Brain pericyte (primary cell): ENCODE measurements at regions not wholly inside any gene's neighbourhood (a gene's known extent, or its start where the extent isn't known, plus 50 kb on each side); places are given as distances from the start of the nearest gene placed in this dataset.
"Not testable (repeated sequence)": the region's sequence is repeated elsewhere in the genome, so short reads cannot be mapped to it uniquely, and the experiment has no call there.

Experiments used
- DNase-seq: peaks from one replicate; pipeline ENCODE4 v3.0.0-alpha.2; 2012; ENCODE audit warnings: low read depth, low spot score

DNA sequence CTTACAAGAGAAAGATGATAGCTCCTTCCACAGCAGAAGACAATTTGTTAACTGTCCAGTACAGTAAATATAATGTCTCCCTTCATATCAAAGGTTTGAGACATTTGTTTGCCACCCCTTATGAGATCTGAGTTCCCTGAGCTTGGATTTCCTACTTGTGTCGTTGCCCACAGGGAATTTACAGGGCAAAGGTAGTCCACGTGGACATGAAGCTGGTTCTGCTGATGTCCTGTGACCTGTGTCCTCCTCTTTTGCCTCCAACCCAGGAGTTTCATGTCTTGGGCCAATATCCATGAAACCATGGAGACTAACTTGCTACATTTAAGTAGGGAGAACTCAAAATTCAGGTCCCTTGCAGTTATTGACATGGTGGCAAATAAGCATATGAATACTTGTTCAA is 172.2 kb upstream of the KCTD7 start:
- DNase-seq, result not testable (repeated sequence)

DNA sequence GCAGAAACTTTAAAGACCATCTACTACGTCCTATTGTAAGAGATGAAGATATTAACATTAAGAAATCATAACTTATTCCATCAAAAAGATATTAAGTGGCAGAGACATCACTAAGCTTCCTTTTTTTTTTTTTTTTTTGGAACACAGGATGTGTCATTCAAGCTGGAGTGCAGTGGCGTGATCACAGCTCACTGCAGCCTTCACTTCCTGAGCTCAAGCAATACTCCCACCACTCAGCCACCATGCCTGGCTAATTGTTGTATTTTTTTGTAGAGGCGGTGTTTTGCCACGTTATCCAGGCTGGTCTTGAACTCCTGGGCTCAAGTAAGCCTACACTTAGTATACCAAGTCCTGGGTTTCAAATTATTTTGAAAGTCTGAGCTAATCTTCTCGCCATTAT is 169.7 kb upstream of the KCTD7 start:
- not testable (repeated sequence) for DNase-seq

DNA sequence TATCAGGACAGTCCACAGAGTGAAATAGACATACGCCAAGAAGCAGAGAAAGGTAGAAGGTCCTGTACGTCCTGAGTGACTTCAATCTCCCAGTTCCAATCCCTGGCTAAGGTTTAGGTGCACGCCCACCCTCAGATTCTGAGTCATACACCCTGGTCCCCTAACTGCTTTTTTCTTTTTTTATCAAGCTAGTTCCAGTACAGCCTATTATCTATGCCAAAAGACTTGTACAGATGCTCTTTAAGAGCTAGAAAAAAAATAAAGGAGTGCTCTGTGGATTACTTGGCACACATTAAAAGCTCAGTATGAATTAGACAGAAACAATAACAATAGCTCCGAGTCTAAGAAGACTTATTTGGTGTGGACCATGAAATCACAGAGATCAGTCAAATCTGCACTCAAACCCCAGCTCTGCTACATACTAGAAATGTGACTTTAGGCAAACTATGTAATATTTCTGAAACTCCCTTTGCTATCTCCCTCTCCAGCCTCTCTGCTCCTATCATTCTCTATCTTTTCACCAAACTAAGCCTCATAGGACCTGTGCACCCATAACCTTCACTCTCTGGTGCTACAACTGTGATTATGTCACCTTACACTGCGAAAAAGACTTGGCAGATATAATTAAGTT is 168.8 kb upstream of the KCTD7 start:
- DNase-seq, result not testable (repeated sequence)

DNA sequence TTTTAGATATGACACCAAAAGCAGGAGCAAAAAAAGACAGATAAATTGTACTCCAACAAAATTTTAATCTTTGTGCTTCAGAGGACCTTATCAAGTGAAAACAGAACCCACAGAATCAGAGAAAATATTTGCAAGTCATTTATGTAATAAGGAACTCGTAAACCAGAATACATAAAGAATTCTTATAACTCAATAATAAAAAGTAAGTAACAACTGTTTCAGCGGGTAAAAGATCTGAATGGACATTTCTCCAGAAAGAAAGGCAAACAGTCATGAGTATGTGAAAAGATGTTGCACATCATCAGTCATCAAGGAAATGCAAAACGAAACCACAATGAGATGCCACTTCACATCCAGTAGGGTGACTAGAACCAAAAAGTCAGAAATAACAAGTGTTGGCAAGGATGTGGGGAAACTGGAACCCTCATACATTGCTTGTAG is 167.7 kb upstream of the KCTD7 start:
- no peak for DNase-seq

DNA sequence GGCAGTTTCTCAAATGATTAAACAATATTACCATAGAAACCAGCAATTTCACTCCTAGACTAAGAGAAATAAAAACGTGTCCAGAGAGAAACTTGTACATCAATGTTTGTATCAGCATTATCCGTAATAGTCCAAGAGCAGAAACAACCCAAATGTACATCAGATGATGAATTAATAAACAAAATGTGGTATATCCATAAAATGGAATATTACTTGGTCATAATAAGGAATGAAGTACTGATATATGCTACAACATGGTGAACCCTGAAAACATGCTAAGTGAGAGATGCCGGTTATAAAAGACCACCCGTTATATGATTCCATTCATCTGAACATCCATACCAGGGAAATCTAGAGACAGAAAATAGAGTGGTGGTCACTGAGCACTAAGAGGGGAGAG is 167.3 kb upstream of the KCTD7 start:
- DNase-seq, result not testable (repeated sequence)

DNA sequence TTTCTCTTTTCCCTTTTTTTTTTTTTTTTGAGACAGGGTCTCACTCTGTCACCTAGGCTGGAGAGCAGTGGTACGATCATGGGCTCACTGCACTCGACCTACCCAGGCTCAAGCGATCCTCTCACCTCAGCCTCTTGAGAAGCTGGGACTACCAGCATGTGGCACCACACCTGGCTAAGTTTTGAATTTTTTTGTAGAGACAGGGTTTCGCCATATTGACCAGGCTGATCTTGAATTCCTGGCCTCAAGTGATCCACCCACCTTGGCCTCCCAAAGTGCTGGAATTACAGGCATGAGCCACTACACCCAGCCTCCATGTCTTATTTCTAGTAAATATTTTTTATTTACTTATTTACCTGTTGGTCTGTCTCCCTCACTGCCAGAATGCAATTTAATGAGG is 165.8 kb upstream of the KCTD7 start:
- not testable (repeated sequence) for DNase-seq

DNA sequence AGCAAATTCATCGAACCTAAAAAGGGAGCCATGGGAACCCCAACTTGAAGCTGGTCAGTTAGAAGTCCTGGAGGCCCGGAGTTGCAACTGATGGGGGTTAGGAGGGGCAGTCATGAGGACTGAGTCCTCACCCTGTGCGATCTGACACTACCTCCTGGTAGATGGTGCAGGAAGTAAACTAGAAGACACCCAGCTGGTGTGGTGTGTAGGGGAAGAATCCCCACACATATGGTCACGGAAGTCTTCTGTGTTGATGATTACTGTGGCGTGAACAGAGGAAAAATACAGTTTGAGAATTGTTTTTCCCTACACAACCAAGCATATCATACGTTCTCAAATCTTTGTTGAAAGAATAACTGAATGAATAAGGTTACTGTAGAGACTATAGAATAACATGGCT is 164.6 kb upstream of the KCTD7 start:
- no peak for DNase-seq

DNA sequence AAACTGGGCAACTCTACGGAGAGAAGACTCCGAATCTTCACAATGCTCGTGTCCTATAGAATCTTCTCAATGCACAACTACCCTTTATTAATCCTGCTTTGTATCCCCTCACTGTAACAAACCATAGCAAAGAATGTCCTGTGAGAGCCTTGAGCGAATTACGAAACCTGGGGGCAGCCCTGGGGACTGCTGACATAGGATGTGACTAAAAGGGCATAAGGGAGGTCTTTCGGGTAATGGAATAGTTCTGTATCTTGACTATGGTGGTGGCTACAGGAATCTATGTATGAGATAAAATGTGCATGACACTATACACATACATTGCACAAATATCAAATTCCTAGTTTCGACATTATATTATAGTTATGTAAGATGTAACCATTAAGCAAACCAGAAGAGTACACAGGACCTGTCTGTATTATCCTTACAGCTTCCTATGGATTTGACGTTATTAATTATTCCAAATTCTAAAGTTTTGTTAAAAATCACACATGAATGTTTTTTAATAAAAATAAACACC is 162.5 kb upstream of the KCTD7 start:
- DNase-seq, result no peak

DNA sequence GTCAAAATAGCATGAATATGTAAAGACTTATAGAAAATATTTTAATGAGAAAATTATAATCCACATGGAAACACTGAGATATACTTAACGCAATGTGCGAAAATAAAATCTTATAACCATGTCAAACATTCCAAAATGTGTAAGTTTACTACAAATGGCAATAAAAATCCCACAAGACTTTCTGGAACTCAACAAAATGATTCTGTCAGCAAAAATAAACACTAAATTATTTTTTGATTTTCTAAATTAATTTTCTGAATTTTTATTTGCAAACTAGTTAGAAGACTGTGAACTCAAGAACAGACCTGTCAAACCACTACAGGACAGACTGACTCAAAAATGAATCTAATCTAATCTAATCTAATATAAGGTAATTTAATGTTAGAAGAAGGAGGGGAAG is 160.8 kb upstream of the KCTD7 start:
- DNase-seq, result no peak

DNA sequence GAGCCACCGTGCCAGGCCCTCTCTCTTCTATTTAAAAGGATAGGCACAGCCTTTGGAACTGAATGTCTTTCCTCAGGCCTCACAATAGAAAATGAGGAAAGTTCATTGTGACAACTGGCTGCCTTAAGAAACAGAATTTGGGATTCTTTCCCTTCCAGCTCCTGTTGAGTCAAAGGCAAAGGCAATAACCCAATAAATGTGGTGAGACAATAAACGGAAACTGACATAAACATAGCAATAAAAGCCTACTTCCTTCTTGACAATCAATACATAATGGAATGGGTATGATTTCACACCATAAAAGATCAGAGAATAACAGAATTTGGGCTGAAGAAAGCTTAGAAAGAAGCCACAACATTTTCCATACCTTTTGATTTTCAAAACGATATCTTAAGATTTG is 155.6 kb upstream of the KCTD7 start:
- DNase-seq, result not testable (repeated sequence)

DNA sequence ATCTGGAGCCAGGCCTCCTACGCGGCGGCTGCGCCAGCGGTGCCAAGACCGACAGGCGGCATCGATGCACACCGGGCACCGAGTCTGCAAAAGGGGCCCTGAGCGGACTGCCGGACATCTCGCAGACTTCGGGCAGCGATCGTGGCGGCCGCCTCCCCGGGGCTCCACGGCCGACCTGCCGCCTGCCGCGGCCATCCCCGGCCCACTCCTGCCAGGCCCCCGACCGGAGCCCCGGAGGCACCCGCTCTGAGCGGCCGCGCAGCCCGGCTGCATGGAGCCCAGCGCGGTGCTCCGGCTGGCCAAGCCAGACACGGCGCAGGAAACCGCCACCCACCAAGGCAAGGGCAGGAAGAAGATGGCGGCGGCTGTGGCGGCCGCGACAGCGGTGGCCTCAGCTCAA is 154.2 kb upstream of the KCTD7 start:
- no peak for DNase-seq

DNA sequence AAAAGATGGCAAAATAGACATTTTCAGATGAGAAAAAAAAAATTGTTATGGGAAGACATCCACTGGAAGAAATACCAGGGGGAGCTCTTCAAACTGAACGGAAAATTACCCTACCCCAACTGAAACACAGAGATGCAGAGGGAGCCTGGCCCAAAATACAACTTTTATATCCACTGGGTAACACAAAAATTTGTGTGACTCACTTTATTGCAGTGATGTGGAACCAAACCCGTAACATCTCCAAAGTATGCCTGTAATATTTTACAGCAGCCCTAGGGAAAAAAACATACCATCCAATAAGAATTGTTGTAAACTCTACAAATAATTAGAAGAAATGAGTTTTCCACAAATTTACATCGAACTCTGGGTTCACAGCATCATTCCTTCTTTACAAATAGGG is 152.6 kb upstream of the KCTD7 start:
- DNase-seq, result not testable (repeated sequence)

DNA sequence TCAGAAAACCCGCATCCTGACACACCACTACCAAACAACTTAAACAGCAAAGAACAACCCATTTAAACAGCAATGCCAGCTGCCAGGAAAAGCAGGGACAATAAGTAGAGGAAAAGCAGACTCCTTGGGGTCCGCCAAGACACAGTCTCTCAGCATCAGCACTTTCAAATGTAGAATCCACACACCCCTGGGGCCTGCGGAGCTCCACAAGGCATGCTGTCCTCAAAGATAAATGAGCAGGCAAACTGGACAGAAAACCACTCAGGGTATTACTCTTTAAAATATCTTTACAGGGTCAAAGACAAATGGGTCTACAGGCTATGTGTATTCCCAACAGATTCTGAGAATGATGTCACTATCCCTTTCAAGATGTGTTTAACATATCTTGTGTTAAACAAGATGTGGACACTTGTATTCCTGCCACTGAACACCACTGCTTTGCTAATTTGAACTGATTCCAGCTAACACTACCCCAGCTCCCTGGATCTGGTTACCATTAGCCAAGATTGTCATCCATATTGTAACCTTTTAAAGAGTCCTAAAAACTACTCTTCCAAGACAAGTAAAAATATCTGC is 150.8 kb upstream of the KCTD7 start:
- DNase-seq, result not testable (repeated sequence)

DNA sequence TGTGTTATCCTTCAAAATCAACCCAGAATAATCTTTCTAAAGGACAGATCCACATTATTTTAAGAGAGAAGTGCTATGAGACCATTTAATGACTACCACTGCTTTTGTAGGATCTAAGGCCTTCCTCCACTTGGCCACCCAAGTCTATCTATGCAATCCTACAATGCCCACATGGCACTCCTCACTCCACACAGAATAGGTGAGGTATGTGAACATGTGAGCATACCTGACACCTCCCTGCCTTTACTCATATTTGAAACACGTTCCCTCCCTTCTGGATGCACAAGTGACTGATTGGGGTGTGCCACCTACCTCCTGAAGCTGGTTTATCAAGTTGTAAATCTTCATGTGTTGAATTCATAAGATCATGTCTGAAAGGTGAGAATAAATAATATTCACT is 147.5 kb upstream of the KCTD7 start:
- not testable (repeated sequence) for DNase-seq

DNA sequence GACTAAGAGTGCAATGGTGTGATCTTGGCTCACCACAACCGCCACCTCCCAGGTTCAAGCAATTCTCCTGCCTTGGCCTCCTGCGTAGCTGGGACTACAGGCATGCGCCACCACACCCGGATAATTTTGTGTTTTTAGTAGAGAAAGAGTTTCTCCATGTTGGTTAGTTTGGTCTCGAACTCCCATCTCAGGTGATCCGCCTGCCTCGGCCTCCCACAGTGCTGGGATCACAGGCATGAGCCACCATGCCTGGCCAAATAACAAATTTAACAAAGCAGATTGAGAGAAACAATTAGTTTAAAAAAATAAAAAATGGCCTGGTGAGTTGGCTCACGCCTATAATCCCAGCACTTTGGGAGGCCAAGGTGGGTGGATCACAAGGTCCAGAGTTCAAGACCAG is 139.6 kb upstream of the KCTD7 start:
- not testable (repeated sequence) for DNase-seq

DNA sequence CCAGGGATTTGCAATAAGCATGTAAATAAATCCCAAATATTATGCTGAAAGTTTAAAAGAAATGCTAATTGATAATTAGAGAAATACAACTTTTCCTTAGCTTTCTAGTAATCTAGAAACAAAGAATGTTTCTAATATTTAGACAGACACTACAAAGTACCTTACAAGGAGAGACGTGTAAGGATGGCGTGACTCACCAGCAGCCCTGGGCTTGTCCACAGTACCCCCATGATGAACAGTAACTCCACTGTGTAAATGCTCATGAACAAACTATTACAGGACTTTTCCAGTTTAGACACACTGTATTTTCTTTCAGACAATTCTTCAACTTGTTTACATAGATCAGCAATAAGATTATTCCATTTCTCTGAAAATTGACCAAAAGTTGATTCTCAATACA is 138.9 kb upstream of the KCTD7 start:
- DNase-seq, result not testable (repeated sequence)

DNA sequence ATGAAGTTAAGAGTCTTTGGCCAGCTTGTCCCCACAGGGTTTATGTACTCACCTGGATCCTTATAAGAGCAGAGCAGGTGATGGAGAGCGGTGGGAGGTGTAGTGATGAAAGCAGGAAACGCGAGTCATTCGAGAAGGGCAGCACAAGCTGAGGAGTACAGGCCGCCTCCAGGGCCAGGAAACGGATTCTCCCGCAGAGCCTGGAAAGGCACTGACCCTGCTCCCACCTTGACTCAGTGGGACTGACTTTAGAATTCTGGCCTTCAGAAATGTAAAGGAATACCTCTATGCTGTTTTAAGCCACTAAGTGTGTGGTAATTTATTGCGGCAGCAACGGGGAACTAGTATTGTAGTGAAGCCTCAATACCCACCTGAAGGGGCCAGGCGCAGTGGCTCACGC is 137.7 kb upstream of the KCTD7 start:
- not testable (repeated sequence) for DNase-seq

DNA sequence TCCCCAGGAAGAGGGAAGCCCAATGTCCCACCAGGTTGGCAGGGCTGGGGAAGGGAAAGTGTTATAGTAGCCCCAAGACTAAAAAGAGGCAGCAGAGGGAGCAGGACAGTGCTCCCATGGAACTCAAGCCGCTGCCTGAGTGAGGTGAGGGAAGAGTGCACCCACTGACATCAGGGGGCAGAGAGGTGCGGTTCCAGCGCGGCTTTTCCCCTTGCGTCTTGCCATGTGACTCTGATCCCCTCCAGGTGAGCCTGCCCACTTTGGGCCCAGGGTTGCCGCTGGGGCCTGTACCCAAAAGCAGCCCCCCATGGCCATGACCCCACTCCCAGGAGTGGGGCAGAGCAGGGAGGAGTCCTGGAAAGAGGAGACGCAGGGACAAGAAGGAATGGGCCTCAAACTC is 136.3 kb upstream of the KCTD7 start:
- not testable (repeated sequence) for DNase-seq

DNA sequence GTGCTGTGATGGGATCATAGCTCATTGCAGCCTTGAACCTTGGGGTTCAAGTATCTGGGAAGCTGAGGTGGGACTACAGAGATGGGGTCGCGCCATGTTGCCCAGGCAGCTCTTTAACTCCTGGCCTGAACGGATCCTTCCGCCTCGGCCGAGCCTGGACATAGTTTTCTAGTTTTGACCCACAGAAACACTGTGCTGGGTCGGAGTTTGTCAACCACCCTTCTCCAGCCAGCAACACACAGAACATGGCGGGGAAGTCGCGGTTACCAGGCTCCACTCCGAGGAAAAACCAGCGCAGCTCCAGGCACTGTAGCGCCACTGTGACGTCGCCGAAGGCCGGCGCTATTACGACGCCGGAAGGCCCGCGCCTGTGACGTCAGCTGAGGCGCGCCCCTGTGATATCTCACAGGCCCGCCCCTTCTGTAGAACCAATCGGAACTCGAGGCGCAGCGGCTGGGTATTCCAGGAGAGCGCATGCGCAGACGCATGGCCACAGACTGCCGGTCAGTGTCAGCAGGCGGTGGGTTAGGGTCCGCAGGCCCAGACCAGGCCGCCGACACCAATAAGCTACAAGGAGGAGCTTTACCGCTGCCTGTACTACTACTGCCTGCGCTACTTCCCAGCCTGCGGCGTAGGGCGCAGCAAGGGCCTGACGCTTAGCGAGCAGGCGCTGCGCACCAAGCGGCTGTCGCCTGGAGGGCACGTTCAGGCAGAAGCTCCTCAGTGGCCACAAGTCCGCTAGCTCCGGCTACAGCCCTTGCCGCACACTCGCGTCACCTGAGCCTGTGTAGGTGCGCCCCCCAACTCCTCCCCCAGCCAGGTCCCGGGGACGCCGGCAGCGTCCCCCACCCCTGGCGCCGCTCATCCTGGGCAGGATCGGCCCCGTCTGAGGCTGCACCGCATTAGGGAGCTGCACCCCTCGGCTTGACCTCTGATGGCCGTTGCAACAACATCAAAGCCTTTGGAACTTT is 135.2 kb upstream of the KCTD7 start:
- DNase-seq, result peak; percentile 93

DNA sequence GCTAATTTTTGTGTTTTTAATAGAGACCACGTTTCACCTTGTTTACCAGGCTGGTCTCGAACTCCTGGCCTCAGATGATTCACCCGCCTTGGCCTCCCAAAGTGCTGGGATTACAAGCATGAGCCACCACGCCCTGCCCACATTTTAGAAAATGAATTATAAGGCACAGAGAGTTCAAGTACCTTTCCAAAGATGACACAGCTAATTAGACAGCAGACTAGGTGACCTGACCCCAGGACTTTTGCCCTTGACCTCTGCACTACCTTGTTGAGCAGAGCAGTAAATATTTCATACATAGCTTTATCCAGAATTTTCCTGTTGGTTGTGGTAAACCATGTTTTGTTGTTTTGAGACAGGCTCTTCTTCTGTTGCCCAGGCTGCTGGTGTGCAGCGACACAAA is 131.3 kb upstream of the KCTD7 start:
- no peak for DNase-seq

DNA sequence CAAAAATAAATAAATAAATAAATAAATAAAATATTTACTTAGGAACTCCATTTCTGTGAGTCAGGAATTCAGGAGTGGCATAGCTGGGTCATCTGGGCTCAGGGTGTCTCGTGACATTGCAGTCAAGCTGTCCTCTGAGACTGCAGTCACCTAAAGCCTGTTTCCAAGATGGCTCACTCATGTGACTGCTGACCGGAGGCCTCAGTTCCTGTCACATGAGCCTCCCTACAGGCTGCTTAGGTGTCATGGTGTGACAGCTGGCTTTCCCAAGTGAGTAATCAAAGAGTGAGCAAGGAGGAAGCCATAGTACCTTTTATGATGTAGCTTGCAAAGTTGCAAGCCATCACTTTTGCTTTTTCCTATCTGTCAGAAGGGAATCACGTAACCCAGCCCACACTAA is 128.6 kb upstream of the KCTD7 start:
- DNase-seq, result no peak
